ENCODE measurements at regions not wholly inside any gene's neighbourhood (a gene's known extent, or its start where the extent isn't known, plus 50 kb on each side); places are given as distances from the start of the nearest gene placed in this dataset.

DNA sequence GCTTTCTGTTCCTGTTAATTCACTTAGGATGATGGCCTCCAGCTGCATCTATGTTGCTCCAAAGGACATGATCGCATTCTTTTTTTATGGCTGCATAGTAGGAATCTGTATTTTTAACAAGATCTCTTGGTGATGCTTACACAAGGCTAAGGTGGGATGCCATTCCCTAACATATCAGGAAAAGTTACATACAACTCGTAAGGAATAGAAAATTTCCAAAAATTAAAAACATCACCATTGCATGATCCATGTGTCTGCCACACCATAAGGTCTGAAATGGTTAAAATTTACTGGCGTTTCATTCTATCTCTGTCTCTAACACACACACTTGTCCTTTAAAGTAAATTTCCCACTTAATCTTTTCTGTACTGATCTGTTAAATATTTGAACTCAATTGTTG lies 608.4 kb downstream of the PRELID2 start:
- TF ChIP-seq, protein P1, sequence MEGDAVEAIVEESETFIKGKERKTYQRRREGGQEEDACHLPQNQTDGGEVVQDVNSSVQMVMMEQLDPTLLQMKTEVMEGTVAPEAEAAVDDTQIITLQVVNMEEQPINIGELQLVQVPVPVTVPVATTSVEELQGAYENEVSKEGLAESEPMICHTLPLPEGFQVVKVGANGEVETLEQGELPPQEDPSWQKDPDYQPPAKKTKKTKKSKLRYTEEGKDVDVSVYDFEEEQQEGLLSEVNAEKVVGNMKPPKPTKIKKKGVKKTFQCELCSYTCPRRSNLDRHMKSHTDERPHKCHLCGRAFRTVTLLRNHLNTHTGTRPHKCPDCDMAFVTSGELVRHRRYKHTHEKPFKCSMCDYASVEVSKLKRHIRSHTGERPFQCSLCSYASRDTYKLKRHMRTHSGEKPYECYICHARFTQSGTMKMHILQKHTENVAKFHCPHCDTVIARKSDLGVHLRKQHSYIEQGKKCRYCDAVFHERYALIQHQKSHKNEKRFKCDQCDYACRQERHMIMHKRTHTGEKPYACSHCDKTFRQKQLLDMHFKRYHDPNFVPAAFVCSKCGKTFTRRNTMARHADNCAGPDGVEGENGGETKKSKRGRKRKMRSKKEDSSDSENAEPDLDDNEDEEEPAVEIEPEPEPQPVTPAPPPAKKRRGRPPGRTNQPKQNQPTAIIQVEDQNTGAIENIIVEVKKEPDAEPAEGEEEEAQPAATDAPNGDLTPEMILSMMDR (IDR thresholded peaks at IDR 0.05; ENCODE audit: insufficient read depth, low read length) = no peak
- no peak for TF ChIP-seq POLR2AphosphoS5 (IDR thresholded peaks at IDR 0.05; ENCODE audit: low read depth)
- TF ChIP-seq, protein P2, sequence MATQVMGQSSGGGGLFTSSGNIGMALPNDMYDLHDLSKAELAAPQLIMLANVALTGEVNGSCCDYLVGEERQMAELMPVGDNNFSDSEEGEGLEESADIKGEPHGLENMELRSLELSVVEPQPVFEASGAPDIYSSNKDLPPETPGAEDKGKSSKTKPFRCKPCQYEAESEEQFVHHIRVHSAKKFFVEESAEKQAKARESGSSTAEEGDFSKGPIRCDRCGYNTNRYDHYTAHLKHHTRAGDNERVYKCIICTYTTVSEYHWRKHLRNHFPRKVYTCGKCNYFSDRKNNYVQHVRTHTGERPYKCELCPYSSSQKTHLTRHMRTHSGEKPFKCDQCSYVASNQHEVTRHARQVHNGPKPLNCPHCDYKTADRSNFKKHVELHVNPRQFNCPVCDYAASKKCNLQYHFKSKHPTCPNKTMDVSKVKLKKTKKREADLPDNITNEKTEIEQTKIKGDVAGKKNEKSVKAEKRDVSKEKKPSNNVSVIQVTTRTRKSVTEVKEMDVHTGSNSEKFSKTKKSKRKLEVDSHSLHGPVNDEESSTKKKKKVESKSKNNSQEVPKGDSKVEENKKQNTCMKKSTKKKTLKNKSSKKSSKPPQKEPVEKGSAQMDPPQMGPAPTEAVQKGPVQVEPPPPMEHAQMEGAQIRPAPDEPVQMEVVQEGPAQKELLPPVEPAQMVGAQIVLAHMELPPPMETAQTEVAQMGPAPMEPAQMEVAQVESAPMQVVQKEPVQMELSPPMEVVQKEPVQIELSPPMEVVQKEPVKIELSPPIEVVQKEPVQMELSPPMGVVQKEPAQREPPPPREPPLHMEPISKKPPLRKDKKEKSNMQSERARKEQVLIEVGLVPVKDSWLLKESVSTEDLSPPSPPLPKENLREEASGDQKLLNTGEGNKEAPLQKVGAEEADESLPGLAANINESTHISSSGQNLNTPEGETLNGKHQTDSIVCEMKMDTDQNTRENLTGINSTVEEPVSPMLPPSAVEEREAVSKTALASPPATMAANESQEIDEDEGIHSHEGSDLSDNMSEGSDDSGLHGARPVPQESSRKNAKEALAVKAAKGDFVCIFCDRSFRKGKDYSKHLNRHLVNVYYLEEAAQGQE (IDR thresholded peaks at IDR 0.05; ENCODE audit: insufficient replicate concordance, low read depth) = no peak
- no peak for TF ChIP-seq SPI1 (IDR thresholded peaks at IDR 0.05; ENCODE audit: borderline replicate concordance, low read depth)
